Cardiac muscle cell (in vitro differentiated cells and primary cell): ENCODE measurements at regions not wholly inside any gene's neighbourhood (a gene's known extent, or its start where the extent isn't known, plus 50 kb on each side); places are given as distances from the start of the nearest gene placed in this dataset.
A peak's percentile ranks its signal among the peaks of the same experiment; 100 is the strongest.
"Not testable (repeated sequence)": the region's sequence is repeated elsewhere in the genome, so short reads cannot be mapped to it uniquely, and the experiment has no call there.

Experiments used
- DNase-seq, 2 donors: peaks; one replicate each; pipeline versions ENCODE4 v3.0.0 to v3.0.0-alpha.2; 2010 to 2017; ENCODE audit warnings: low read depth in 1 of 2, low spot score in 1 of 2
- H3K27ac ChIP-seq: fragments of 200-600 bp; sonication (generic); 2 replicates; pipeline ENCODE4 v1.5.1; 2016
- H3K27me3 ChIP-seq: fragments of 200-600 bp; sonication (generic); 2 replicates; pipeline ENCODE4 v1.6.0; 2016; ENCODE audit warnings: control low read depth
- H3K36me3 ChIP-seq: fragments of 200-600 bp; sonication (generic); 2 replicates; pipeline ENCODE4 v1.5.1; 2016; ENCODE audit warnings: control low read depth
- H3K4me1 ChIP-seq: fragments of 200-600 bp; sonication (generic); 2 replicates; pipeline ENCODE4 v1.8.1; 2017; ENCODE audit warnings: low read depth, mild to moderate bottlenecking, mixed run types
- H3K4me3 ChIP-seq: fragments of 200-600 bp; sonication (generic); 2 replicates; pipeline ENCODE4 v1.5.1; 2016; ENCODE audit warnings: mild to moderate bottlenecking
- H3K9me3 ChIP-seq: fragments of 200-600 bp; sonication (generic); 2 replicates; pipeline ENCODE4 v1.5.1; 2017; ENCODE audit warnings: low read depth, mild to moderate bottlenecking, control low read depth
- TF ChIP-seq, protein P1 (sequence below): IDR thresholded peaks from 2 replicates; pipeline ENCODE4 v1.5.1; 2012; ENCODE audit warnings: low read depth, mild to moderate bottlenecking, low read length

DNA sequence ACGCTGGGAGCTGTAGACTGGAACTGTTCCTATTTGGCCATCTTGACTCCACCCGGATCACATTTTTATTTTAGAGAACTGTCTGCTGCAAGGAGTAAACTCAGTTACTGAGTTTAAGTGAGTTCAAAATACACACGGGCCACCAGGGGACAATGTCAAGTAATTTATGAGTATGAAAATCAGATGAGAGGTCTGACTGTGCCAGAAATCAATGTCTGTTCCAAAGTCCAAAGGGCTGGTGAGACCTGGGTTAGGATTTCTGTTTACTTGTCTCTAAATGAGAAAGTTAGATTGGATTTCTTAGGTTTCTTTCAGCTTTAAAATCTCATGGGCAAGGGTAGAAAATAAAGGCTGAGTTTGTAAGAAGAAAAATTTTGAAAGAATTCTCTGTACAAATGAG, 465.8 kb upstream of the MEIS1 start:
- H3K27ac ChIP-seq: no peak overlapping the region
- no peaks in the 10 kb centered on the region for H3K27me3 ChIP-seq
- H3K4me1 ChIP-seq: no peaks in the 10 kb centered on the region
- H3K36me3 ChIP-seq: no peaks in the 10 kb centered on the region
- H3K4me3 ChIP-seq: no peak overlapping the region
- TF ChIP-seq, protein P1, sequence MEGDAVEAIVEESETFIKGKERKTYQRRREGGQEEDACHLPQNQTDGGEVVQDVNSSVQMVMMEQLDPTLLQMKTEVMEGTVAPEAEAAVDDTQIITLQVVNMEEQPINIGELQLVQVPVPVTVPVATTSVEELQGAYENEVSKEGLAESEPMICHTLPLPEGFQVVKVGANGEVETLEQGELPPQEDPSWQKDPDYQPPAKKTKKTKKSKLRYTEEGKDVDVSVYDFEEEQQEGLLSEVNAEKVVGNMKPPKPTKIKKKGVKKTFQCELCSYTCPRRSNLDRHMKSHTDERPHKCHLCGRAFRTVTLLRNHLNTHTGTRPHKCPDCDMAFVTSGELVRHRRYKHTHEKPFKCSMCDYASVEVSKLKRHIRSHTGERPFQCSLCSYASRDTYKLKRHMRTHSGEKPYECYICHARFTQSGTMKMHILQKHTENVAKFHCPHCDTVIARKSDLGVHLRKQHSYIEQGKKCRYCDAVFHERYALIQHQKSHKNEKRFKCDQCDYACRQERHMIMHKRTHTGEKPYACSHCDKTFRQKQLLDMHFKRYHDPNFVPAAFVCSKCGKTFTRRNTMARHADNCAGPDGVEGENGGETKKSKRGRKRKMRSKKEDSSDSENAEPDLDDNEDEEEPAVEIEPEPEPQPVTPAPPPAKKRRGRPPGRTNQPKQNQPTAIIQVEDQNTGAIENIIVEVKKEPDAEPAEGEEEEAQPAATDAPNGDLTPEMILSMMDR: no peak
- no peak for DNase-seq
- H3K9me3 ChIP-seq: no peaks in the 10 kb centered on the region

DNA sequence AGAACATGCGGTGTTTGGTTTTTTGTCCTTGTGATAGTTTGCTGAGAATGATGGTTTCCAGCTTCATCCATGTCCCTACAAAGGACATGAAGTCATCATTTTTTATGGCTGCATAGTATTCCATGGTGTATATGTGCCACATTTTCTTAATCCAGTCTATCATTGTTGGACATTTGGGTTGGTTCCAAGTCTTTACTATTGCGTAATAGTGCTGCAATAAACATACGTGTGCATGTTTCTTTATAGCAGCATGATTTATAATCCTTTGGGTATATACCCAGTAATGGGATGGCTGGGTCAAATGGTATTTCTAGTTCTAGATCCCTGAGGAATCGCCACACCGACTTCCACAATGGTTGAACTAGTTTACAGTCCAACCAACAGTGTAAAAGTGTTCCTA, 471.6 kb upstream of the MEIS1 start:
- DNase-seq, H3K4me3 ChIP-seq, H3K36me3 ChIP-seq, H3K4me1 ChIP-seq, H3K9me3 ChIP-seq, H3K27ac ChIP-seq, H3K27me3 ChIP-seq: not testable (repeated sequence)

DNA sequence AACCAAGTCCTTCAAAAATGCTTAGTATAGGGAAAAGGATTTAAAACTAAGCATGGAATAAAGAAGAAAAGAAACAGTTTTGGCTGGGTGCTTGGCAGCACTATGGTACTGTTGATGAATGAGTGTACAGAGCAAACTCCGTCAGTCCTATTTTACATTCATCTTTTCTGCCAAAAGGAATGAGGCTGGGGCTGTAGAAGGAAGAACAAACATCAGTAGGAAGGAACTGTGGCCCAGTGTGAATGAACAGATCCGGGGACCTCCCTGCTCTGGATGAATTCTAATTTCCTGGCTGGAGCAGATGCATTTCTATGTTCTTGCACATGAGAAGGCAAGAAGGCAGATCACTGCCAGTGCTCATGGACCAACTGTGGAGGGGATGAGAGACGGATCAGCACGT, 474.0 kb upstream of the MEIS1 start:
- TF ChIP-seq, protein P1: no peak
- Histone ChIP-seq H3K27me3 (no peaks in the 10 kb centered on the region), H3K9me3 (no peaks in the 10 kb centered on the region), H3K27ac (no peak overlapping the region), H3K36me3 (no peaks in the 10 kb centered on the region), H3K4me3 (no peak overlapping the region), H3K4me1 (no peaks in the 10 kb centered on the region)
- DNase-seq: no peak

DNA sequence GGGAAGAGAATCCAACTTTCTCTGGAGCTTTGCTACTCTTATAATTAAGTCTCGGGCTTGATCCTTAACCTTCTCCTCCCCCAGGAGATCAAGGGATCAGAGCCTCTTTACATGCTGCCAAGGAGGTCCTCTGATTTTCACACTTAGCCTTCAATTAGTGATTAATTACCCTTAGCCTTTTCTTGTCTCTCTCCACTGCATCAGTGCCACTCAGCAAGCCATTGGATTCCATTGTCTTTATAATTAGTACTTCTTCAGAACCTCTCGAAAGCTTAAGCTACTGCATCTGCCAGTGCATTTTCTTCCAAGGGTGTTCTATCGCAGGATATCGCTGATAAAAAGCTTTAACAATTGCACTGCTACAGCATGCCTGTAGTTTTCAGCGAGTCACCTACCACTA, 477.0 kb upstream of the MEIS1 start:
- no peaks in the 10 kb centered on the region for H3K36me3 ChIP-seq
- DNase-seq: peak in 1 of 2 donors; percentile 18
- H3K9me3 ChIP-seq: no peaks in the 10 kb centered on the region
- no peak overlapping the region for H3K27ac ChIP-seq
- H3K27me3 ChIP-seq: peaks cover 3% of the 10 kb centered on the region
- TF ChIP-seq, protein P1: no peak
- no peaks in the 10 kb centered on the region for H3K4me1 ChIP-seq
- H3K4me3 ChIP-seq: no peak overlapping the region

DNA sequence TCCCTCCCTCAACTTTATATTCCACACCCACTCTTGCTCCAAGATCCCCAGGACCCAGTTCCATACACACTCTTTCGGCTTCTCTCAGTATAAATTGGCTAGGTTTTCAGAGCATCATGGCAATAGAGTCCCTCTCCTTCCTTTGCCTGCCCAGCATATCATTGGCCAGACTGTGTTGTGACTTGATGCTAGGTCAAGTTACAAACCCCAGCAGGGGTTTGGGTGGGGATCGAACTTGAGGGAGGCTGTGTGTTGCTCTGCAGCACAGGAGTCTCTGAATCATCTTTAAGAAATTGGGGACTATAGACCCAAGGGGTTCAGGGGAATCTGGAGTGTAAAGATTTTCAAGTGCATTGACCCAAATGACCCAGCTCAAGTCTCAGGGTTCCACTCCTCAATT, 477.5 kb upstream of the MEIS1 start:
- Histone ChIP-seq H3K4me3 (no peak overlapping the region), H3K9me3 (no peaks in the 10 kb centered on the region), H3K27me3 (peaks cover 3% of the 10 kb centered on the region), H3K27ac (no peak overlapping the region), H3K4me1 (no peaks in the 10 kb centered on the region), H3K36me3 (no peaks in the 10 kb centered on the region)
- no peak for DNase-seq
- TF ChIP-seq, protein P1: no peak

DNA sequence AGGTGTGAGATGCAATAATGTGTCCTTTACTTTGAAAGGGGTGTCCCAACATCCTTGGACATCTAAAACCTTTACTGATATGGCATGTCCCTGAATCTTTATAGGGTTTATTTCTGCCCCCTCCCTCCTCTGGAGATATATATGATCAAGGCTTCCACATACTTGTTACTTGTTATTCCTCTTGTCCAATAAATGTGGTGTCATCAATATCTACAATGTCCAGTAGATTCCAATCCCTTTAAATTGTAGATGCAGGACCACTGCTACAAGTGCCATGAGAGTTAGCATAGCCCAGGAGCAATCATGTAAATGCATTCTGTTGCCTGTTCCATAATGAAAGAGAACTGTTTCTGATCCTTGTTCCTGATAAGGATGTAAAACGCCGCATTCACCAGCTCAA, 479.7 kb upstream of the MEIS1 start:
- TF ChIP-seq, protein P1: no peak
- peaks cover 3% of the 10 kb centered on the region for H3K27me3 ChIP-seq
- DNase-seq: no peak

More for the DNA sequence above, 479.7 kb upstream of the MEIS1 start:
- no peaks in the 10 kb centered on the region for H3K9me3 ChIP-seq
- H3K4me1 ChIP-seq: no peaks in the 10 kb centered on the region
- no peaks in the 10 kb centered on the region for H3K36me3 ChIP-seq
- H3K4me3 ChIP-seq: no peak overlapping the region
- no peak overlapping the region for H3K27ac ChIP-seq
